ENCODE measurements at regions not wholly inside any gene's neighbourhood (a gene's known extent, or its start where the extent isn't known, plus 50 kb on each side); places are given as distances from the start of the nearest gene placed in this dataset.

DNA sequence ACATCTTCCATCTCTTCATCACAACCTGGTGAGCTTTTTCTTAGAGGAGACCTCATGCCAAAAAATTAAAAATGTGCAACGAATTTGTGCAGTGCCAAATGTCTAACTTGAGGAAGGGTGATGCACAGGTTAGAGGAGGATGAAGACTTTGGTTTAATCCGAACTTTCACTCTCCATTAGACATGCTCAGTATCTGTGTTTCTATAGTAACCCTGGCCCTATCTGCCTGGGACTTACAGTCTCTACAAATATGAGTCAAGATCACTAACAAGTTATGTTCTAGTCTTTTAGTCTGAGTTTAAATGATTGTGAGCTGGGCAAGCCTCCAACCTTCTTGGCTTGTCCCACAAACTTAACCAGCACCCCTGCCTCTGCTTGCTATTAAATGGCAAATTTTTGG lies 377.0 kb downstream of the BMP2 start:
- Histone ChIP-seq H3K4me3 (ENCODE audit: low read depth, low read length) (no peak overlapping the region), H3K9me3 (ENCODE audit: control insufficient read depth, insufficient read depth, low read depth, low read length) (no peaks in the 10 kb centered on the region), H3K27ac (ENCODE audit: extremely low read depth, low read depth, low read length) (no peak overlapping the region), H3K36me3 (ENCODE audit: control insufficient read depth in 2 of 2, insufficient read depth in 1 of 2, low read length in 2 of 2) (no peaks in the 10 kb centered on the region), H3K4me1 (ENCODE audit: control insufficient read depth, insufficient read depth, low read length) (no peaks in the 10 kb centered on the region)
- ChIA-PET POLR2A (no interaction called here), CTCF (no interaction called here)
- TF ChIP-seq GLI4 (tag by site-specific recombination; IDR thresholded peaks at IDR 0.05) = no peak
- no peak for TF ChIP-seq ZNF157 (tag by site-specific recombination; IDR thresholded peaks at IDR 0.05)
- TF ChIP-seq, protein P1, sequence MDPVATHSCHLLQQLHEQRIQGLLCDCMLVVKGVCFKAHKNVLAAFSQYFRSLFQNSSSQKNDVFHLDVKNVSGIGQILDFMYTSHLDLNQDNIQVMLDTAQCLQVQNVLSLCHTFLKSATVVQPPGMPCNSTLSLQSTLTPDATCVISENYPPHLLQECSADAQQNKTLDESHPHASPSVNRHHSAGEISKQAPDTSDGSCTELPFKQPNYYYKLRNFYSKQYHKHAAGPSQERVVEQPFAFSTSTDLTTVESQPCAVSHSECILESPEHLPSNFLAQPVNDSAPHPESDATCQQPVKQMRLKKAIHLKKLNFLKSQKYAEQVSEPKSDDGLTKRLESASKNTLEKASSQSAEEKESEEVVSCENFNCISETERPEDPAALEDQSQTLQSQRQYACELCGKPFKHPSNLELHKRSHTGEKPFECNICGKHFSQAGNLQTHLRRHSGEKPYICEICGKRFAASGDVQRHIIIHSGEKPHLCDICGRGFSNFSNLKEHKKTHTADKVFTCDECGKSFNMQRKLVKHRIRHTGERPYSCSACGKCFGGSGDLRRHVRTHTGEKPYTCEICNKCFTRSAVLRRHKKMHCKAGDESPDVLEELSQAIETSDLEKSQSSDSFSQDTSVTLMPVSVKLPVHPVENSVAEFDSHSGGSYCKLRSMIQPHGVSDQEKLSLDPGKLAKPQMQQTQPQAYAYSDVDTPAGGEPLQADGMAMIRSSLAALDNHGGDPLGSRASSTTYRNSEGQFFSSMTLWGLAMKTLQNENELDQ (tag by site-specific recombination; IDR thresholded peaks at IDR 0.05; ENCODE audit: low read depth) = no peak
- no peak for TF ChIP-seq ZNF658 (tag by site-specific recombination; IDR thresholded peaks at IDR 0.05)
- TF ChIP-seq, protein P2, sequence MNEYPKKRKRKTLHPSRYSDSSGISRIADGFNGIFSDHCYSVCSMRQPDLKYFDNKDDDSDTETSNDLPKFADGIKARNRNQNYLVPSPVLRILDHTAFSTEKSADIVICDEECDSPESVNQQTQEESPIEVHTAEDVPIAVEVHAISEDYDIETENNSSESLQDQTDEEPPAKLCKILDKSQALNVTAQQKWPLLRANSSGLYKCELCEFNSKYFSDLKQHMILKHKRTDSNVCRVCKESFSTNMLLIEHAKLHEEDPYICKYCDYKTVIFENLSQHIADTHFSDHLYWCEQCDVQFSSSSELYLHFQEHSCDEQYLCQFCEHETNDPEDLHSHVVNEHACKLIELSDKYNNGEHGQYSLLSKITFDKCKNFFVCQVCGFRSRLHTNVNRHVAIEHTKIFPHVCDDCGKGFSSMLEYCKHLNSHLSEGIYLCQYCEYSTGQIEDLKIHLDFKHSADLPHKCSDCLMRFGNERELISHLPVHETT (tag by site-specific recombination; IDR thresholded peaks at IDR 0.05) = no peak
- no peak for TF ChIP-seq ZNF2 (tag by site-specific recombination; IDR thresholded peaks at IDR 0.05)
- no peak for TF ChIP-seq ZNF391 (tag by site-specific recombination; IDR thresholded peaks at IDR 0.05; ENCODE audit: borderline replicate concordance, low read depth)
- no peak for TF ChIP-seq ZNF747 (tag by site-specific recombination; IDR thresholded peaks at IDR 0.05)
- TF ChIP-seq ZFP69B (tag by site-specific recombination; IDR thresholded peaks at IDR 0.05) = no peak
- no peak for TF ChIP-seq KLF9 (tag by site-specific recombination; IDR thresholded peaks at IDR 0.05; ENCODE audit: low read depth)
- TF ChIP-seq ZNF830 (tag by site-specific recombination; IDR thresholded peaks at IDR 0.05; ENCODE audit: low read depth) = no peak
- no peak for TF ChIP-seq ZNF221 (tag by site-specific recombination; IDR thresholded peaks at IDR 0.05; ENCODE audit: borderline replicate concordance)
- TF ChIP-seq ZFP37 (tag by site-specific recombination; IDR thresholded peaks at IDR 0.05) = no peak
- TF ChIP-seq GLIS2 (tag by site-specific recombination; IDR thresholded peaks at IDR 0.05) = no peak

DNA sequence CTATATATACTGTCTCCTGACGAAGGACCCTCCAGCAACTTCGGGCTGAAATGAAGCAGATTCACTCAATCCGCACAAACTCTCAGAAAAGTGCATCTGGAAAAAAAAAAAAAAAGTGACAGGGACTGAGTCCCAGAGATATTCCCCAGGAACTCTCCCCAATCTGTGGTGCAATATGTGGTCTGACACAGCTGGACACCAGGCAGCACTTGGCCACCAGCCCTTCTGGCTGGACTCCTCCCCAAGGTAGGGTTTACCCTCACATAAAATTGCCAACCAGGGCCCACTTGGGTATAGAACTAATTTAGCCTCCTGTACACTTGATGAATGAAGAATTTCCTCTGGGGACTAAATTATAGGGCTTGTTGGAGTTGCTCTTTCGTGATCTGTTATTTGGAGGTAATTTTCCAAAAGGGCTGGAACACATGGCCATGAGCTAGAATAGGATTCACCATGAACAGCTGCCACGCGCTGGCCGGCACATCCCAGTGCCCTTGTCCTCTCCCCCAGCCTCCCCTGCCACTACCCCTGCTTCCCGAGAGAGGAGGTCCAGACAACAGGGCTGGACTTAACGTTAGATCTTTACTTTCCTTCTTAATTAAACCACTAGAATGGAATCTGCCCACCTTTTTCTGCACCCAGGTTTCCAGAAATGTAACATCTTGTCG lies 379.2 kb downstream of the BMP2 start:
- Histone ChIP-seq H3K36me3 (ENCODE audit: control insufficient read depth in 2 of 2, insufficient read depth in 1 of 2, low read length in 2 of 2) (no peaks in the 10 kb centered on the region), H3K9me3 (ENCODE audit: control insufficient read depth, insufficient read depth, low read depth, low read length) (no peaks in the 10 kb centered on the region), H3K4me3 (ENCODE audit: low read depth, low read length) (no peak overlapping the region), H3K4me1 (ENCODE audit: control insufficient read depth, insufficient read depth, low read length) (no peaks in the 10 kb centered on the region), H3K27ac (ENCODE audit: extremely low read depth, low read depth, low read length) (no peak overlapping the region)
- CTCF ChIA-PET = interaction anchor here (0.6 to 1.0 kb wide), 2 partner anchors 15 to 127 kb away, joined by 3 to 6 read pairs; no protein-coding TSS in a partner anchor
- POLR2A ChIA-PET = no interaction called here
- TF ChIP-seq ZNF791 (tag by site-specific recombination; IDR thresholded peaks at IDR 0.05) (no peak), ZXDB (tag by site-specific recombination; IDR thresholded peaks at IDR 0.05) (no peak), ZNF354C (tag by site-specific recombination; IDR thresholded peaks at IDR 0.05; ENCODE audit: borderline replicate concordance, low read depth) (no peak), ZSCAN16 (tag by site-specific recombination; IDR thresholded peaks at IDR 0.05) (no peak)
- TF ChIP-seq, protein P3, sequence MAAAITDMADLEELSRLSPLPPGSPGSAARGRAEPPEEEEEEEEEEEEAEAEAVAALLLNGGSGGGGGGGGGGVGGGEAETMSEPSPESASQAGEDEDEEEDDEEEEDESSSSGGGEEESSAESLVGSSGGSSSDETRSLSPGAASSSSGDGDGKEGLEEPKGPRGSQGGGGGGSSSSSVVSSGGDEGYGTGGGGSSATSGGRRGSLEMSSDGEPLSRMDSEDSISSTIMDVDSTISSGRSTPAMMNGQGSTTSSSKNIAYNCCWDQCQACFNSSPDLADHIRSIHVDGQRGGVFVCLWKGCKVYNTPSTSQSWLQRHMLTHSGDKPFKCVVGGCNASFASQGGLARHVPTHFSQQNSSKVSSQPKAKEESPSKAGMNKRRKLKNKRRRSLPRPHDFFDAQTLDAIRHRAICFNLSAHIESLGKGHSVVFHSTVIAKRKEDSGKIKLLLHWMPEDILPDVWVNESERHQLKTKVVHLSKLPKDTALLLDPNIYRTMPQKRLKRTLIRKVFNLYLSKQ (tag by site-specific recombination; IDR thresholded peaks at IDR 0.05; ENCODE audit: borderline replicate concordance) = no peak
- TF ChIP-seq, protein P4, sequence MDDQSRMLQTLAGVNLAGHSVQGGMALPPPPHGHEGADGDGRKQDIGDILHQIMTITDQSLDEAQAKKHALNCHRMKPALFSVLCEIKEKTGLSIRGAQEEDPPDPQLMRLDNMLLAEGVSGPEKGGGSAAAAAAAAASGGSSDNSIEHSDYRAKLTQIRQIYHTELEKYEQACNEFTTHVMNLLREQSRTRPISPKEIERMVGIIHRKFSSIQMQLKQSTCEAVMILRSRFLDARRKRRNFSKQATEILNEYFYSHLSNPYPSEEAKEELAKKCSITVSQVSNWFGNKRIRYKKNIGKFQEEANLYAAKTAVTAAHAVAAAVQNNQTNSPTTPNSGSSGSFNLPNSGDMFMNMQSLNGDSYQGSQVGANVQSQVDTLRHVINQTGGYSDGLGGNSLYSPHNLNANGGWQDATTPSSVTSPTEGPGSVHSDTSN (CRISPR knock-in tag; IDR thresholded peaks at IDR 0.05) = no peak
- TF ChIP-seq, protein P5, sequence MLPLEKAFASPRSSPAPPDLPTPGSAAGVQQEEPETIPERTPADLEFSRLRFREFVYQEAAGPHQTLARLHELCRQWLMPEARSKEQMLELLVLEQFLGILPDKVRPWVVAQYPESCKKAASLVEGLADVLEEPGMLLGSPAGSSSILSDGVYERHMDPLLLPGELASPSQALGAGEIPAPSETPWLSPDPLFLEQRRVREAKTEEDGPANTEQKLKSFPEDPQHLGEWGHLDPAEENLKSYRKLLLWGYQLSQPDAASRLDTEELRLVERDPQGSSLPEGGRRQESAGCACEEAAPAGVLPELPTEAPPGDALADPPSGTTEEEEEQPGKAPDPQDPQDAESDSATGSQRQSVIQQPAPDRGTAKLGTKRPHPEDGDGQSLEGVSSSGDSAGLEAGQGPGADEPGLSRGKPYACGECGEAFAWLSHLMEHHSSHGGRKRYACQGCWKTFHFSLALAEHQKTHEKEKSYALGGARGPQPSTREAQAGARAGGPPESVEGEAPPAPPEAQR (tag by site-specific recombination; IDR thresholded peaks at IDR 0.05) = no peak
- TF ChIP-seq, protein P6, sequence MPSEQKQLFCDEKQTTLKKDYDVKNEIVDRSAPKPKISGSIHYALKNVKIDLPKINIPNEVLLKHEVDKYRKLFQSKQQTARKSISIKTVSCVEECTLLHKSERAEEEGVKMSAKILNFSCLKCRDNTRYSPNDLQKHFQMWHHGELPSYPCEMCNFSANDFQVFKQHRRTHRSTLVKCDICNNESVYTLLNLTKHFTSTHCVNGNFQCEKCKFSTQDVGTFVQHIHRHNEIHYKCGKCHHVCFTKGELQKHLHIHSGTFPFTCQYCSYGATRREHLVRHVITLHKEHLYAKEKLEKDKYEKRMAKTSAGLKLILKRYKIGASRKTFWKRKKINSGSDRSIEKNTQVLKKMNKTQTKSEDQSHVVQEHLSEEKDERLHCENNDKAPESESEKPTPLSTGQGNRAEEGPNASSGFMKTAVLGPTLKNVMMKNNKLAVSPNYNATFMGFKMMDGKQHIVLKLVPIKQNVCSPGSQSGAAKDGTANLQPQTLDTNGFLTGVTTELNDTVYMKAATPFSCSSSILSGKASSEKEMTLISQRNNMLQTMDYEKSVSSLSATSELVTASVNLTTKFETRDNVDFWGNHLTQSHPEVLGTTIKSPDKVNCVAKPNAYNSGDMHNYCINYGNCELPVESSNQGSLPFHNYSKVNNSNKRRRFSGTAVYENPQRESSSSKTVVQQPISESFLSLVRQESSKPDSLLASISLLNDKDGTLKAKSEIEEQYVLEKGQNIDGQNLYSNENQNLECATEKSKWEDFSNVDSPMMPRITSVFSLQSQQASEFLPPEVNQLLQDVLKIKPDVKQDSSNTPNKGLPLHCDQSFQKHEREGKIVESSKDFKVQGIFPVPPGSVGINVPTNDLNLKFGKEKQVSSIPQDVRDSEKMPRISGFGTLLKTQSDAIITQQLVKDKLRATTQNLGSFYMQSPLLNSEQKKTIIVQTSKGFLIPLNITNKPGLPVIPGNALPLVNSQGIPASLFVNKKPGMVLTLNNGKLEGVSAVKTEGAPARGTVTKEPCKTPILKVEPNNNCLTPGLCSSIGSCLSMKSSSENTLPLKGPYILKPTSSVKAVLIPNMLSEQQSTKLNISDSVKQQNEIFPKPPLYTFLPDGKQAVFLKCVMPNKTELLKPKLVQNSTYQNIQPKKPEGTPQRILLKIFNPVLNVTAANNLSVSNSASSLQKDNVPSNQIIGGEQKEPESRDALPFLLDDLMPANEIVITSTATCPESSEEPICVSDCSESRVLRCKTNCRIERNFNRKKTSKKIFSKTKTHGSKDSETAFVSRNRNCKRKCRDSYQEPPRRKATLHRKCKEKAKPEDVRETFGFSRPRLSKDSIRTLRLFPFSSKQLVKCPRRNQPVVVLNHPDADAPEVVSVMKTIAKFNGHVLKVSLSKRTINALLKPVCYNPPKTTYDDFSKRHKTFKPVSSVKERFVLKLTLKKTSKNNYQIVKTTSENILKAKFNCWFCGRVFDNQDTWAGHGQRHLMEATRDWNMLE (tag by site-specific recombination; conservative IDR thresholded peaks at IDR 0.05; ENCODE audit: low read depth) = no peak
